Bronchial epithelial cell (primary cell): ENCODE measurements at regions not wholly inside any gene's neighbourhood (a gene's known extent, or its start where the extent isn't known, plus 50 kb on each side); places are given as distances from the start of the nearest gene placed in this dataset.
"Not testable (repeated sequence)": the region's sequence is repeated elsewhere in the genome, so short reads cannot be mapped to it uniquely, and the experiment has no call there.

Experiments
- DNase-seq: peaks from one replicate; pipeline ENCODE4 v3.0.0-alpha.2; 2010; ENCODE audit warnings: low read depth
- FAIRE-seq: peaks from 2 replicates; lab custom pipeline; 2011; peaks lifted over from hg19 to GRCh38; lab: Jason Lieb, UNC
- H3K27me3 ChIP-seq: 2 replicates; pipeline ENCODE4 v1.5.1; 2011; ENCODE audit warnings: low read length; ENCODE audit not compliant: control insufficient read depth, insufficient read depth
- H3K36me3 ChIP-seq: 2 replicates; pipeline ENCODE4 v1.5.1; 2011; ENCODE audit warnings: low read length; ENCODE audit not compliant: control insufficient read depth, insufficient read depth
- H3K4me3 ChIP-seq: 2 replicates; pipeline ENCODE4 v1.5.1; 2011; ENCODE audit warnings: mild to moderate bottlenecking, low read depth, low read length, control low read depth
- CTCF ChIP-seq: IDR thresholded peaks from 2 replicates; pipeline ENCODE4 v1.5.1; 2011; ENCODE audit warnings: mild to moderate bottlenecking, moderate library complexity, low read length, control low read depth, inconsistent platforms; ENCODE audit not compliant: insufficient read depth, severe bottlenecking

- FAIRE-seq (no peak), DNase-seq (no peak)
- no peak for TF ChIP-seq CTCF
- H3K27me3 ChIP-seq, result peaks cover 22% of the 10 kb centered on the region
- no peak overlapping the region for H3K4me3 ChIP-seq
- H3K36me3 ChIP-seq, result no peaks in the 10 kb centered on the region
These were observed 65.4 kb upstream of the SSBP3 start for GRCh38 chr1:54471588-54471987.

GRCh38 chr1:54469444-54469843 lies 63.2 kb upstream of the SSBP3 start:
- not testable (repeated sequence) for FAIRE-seq, DNase-seq, H3K4me3 ChIP-seq, H3K36me3 ChIP-seq
- peaks cover 12% of the 10 kb centered on the region for H3K27me3 ChIP-seq

- H3K27me3 ChIP-seq, H3K4me3 ChIP-seq, DNase-seq, FAIRE-seq, H3K36me3 ChIP-seq: not testable (repeated sequence)
These were observed 62.3 kb upstream of the SSBP3 start for GRCh38 chr1:54468288-54469084.

GRCh38 chr1:54465351-54465811 lies 59.2 kb upstream of the SSBP3 start:
- FAIRE-seq, result no peak
- Histone ChIP-seq H3K27me3 (no peaks in the 10 kb centered on the region), H3K36me3 (no peaks in the 10 kb centered on the region), H3K4me3 (no peak overlapping the region)
- no peak for TF ChIP-seq CTCF
- no peak for DNase-seq

GRCh38 chr1:54464477-54465146 lies 58.4 kb upstream of the SSBP3 start:
- DNase-seq, result no peak
- no peak overlapping the region for H3K4me3 ChIP-seq
- no peak for FAIRE-seq
- H3K36me3 ChIP-seq, result no peaks in the 10 kb centered on the region
- no peak for TF ChIP-seq CTCF
- H3K27me3 ChIP-seq, result no peaks in the 10 kb centered on the region

- Histone ChIP-seq H3K36me3 (no peaks in the 10 kb centered on the region), H3K4me3 (no peak overlapping the region), H3K27me3 (no peaks in the 10 kb centered on the region)
- TF ChIP-seq CTCF, result no peak
- FAIRE-seq, result peak; percentile 7
- no peak for DNase-seq
These were observed 57.9 kb upstream of the SSBP3 start for GRCh38 chr1:54464031-54464476.
